DMS53 treated with DMSO at 0.1 percent for 48 hours (cell line): ENCODE measurements at regions not wholly inside any gene's neighbourhood (a gene's known extent, or its start where the extent isn't known, plus 50 kb on each side); places are given as distances from the start of the nearest gene placed in this dataset.
A peak's percentile ranks its signal among the peaks of the same experiment; 100 is the strongest.

Source experiments
- DNase-seq: peaks from one replicate; lab custom pipeline; 2025; ENCODE audit not compliant: unreplicated experiment; lab: John Stamatoyannopoulos, UW

DNA sequence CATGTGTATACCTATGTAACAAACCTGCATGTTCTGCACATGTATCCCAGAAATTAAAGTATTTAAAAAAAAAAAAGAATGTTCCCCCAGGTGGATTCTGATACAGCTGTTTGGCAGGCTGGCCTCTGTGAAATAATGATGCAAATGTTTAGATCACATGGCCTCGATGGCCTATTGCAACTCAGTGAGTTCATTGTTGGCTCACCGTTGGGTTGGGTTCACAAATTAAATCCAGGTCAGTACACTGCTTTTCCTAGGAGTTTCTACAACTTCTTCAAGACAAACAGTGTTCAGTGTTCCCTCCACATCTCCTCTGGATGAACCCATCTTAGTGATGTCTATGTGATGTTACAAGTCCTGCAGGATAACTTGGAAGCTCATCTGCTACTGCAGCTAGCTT is 58.3 kb upstream of the STXBP6 start:
- no peak for DNase-seq

GRCh38 chr14:25103820-25104219 is 53.9 kb upstream of the STXBP6 start:
- DNase-seq = no peak

GRCh38 chr14:25103271-25103670 is 53.3 kb upstream of the STXBP6 start:
- no peak for DNase-seq

DNA sequence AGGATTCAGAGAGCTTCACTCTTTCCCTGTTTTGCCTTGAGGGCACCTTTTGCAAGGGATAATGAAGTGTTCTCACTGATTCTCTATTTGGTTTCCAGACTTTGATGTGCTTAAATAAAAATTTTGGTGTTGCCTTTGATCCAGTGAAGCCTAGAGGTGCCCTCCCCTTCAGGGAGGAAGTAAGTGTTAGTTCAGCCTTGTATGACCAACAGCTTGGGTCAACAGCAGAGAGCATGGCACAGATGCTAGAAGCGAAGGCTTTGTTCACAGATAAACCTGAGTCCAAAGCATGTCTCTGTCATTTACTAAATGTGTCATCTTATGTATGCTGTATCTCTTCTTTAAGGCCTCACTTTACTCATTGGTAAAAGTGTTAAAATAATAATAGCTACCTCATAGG is 52.8 kb upstream of the STXBP6 start:
- DNase-seq = peak; percentile 46

DNA sequence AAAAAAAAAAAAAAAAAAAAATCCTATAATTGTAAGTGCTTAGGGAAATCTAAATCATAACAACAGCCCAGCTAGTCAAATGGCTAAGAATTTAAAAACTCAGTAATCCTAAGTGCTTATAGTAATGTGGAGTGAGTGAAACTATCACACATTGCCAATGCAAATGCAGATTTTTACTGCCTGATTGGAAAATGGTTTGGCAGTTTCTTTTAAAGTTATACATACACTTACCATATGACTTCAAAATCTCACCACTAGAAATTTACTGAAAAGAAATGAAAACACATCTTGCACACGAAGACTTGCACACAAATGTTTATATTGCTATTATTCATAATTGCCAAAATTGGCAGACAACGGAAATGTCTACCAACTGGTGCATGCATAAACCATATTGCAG is 51.3 kb upstream of the STXBP6 start:
- DNase-seq = no peak
